PFSK-1 (cell line): ENCODE measurements at regions not wholly inside any gene's neighbourhood (a gene's known extent, or its start where the extent isn't known, plus 50 kb on each side); places are given as distances from the start of the nearest gene placed in this dataset.

ENCODE experiments used
- FOXP2 ChIP-seq: optimal IDR thresholded peaks from 2 replicates; pipeline ENCODE3; 2011; ENCODE audit warnings: borderline replicate concordance, control low read depth, inconsistent platforms; ENCODE audit not compliant: insufficient read depth; ENCODE audit errors: extremely low read length, extremely low read depth
- POLR2AphosphoS5 ChIP-seq: IDR thresholded peaks from 2 replicates; pipeline ENCODE4 v1.6.1; 2012; ENCODE audit warnings: low read depth, mild to moderate bottlenecking, control low read depth, low read length, moderate library complexity
- TAF1 ChIP-seq: IDR thresholded peaks from 2 replicates; pipeline ENCODE4 v1.6.1; 2012; ENCODE audit warnings: low read length, control low read depth, borderline replicate concordance; ENCODE audit not compliant: insufficient read depth

DNA sequence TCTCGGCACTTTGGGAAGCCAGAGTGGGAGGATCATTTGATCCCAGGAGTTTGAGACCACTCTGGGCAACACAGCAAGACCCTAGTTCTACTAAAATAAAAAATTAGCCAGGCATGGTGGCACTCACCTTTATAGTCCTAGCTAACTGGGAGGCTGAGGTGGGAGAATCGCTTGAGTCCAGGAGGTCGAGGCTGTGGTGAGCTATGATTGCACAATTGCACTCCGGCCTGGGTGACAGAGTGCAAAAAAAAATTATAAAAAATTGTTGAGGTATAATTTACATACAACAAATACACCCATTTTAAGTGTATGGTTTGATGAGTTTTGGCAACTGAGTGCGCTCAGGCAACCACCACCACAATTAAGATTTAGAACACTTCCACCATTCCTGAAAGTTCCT, 108.5 kb upstream of the GADD45A start:
- TF ChIP-seq TAF1 (no peak), FOXP2 (no peak), POLR2AphosphoS5 (no peak)
